Adrenal gland (tissue), 5 donors: ENCODE measurements at regions not wholly inside any gene's neighbourhood (a gene's known extent, or its start where the extent isn't known, plus 50 kb on each side); places are given as distances from the start of the nearest gene placed in this dataset.

Experiments
- POLR2A ChIP-seq, 2 donors: fragments of 450-650 bp; IDR thresholded peaks; one replicate each; pipeline ENCODE4 v1.6.1; 2017; ENCODE audit warnings: antibody characterized with exemption in 2 of 2, mild to moderate bottlenecking in 2 of 2, moderate library complexity in 1 of 2
- TF ChIP-seq, protein P1 (sequence below), 6 experiments: fragments of 450-650 bp in 4 of 6; fragments of 200-600 bp in 2 of 6; sonication (generic) in 1 of 6; IDR thresholded peaks; 1 replicate in 5 of 6; 2 replicates in 1 of 6; pipeline versions ENCODE4 v1.5.1 to v1.8.0; 2016 to 2021; ENCODE audit warnings: antibody characterized with exemption in 6 of 6, mild to moderate bottlenecking in 2 of 6, moderate library complexity in 1 of 6
- donor health status: DM: no; HTN: no; CAD: no.

GRCh38 chr2:66901344-66901743 lies 466.4 kb downstream of the MEIS1 start:
- TF ChIP-seq, protein P1, sequence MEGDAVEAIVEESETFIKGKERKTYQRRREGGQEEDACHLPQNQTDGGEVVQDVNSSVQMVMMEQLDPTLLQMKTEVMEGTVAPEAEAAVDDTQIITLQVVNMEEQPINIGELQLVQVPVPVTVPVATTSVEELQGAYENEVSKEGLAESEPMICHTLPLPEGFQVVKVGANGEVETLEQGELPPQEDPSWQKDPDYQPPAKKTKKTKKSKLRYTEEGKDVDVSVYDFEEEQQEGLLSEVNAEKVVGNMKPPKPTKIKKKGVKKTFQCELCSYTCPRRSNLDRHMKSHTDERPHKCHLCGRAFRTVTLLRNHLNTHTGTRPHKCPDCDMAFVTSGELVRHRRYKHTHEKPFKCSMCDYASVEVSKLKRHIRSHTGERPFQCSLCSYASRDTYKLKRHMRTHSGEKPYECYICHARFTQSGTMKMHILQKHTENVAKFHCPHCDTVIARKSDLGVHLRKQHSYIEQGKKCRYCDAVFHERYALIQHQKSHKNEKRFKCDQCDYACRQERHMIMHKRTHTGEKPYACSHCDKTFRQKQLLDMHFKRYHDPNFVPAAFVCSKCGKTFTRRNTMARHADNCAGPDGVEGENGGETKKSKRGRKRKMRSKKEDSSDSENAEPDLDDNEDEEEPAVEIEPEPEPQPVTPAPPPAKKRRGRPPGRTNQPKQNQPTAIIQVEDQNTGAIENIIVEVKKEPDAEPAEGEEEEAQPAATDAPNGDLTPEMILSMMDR (IDR thresholded peaks at IDR 0.05), result no peak
- TF ChIP-seq POLR2A (IDR thresholded peaks at IDR 0.05), result no peak
